ENCODE measurements at regions not wholly inside any gene's neighbourhood (a gene's known extent, or its start where the extent isn't known, plus 50 kb on each side); places are given as distances from the start of the nearest gene placed in this dataset.

DNA sequence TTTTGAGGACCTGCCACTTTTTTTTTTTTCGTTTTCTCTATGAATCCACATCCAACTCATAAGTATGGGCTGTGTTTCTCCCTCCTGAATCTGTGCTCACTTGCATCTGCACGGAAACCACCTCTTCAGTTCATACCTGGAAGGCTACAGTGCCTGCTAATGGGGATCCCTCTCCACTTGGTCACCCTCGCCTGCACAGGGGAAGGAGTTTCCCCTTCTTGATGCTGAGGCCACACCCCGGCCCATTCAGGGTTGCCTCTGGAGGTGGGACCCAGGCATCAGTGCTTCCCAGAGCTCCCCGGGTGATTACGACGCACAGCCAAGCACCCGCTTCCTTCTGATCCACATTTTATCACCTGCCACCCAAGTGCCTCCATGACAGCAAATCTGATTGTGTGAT is 85.9 kb upstream of the TBC1D3K start:
- TF ChIP-seq, protein P1, sequence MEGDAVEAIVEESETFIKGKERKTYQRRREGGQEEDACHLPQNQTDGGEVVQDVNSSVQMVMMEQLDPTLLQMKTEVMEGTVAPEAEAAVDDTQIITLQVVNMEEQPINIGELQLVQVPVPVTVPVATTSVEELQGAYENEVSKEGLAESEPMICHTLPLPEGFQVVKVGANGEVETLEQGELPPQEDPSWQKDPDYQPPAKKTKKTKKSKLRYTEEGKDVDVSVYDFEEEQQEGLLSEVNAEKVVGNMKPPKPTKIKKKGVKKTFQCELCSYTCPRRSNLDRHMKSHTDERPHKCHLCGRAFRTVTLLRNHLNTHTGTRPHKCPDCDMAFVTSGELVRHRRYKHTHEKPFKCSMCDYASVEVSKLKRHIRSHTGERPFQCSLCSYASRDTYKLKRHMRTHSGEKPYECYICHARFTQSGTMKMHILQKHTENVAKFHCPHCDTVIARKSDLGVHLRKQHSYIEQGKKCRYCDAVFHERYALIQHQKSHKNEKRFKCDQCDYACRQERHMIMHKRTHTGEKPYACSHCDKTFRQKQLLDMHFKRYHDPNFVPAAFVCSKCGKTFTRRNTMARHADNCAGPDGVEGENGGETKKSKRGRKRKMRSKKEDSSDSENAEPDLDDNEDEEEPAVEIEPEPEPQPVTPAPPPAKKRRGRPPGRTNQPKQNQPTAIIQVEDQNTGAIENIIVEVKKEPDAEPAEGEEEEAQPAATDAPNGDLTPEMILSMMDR (conservative IDR thresholded peaks at IDR 0.05; ENCODE audit: low read depth), result no peak
- POLR2A ChIA-PET (ENCODE audit: low non-redundant PET), result no interaction called here
- DNase-seq (ENCODE audit: low spot score), result no peak
- no peak overlapping the region for H3K27ac ChIP-seq
- CTCF ChIA-PET, result no interaction called here

DNA sequence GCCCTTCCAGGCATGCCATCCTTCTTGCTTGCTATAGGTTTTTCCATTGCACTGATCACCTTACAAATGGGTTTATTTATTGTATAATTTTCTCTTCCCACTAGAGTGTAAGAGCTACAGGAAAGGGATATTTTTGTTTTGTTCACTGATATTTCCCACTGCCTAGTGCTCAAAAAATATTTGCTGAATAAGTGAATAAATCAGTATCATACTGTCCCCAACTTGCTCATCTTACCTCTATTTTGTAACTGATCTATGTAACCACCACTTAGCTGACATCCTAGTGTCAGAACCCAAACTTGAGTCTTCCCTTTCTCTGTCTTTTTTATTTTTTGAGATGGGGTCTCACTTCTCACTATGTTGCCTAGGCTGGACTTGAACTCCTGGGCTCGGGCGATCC is 87.6 kb upstream of the TBC1D3K start:
- CTCF ChIA-PET, result interaction anchor here (0.6 kb wide), 2 partner anchors 117 to 533 kb away, joined by 3 read pairs; no protein-coding TSS in a partner anchor
- no peak overlapping the region for H3K27ac ChIP-seq
- no peak for DNase-seq (ENCODE audit: low spot score)
- POLR2A ChIA-PET (ENCODE audit: low non-redundant PET), result no interaction called here
- TF ChIP-seq, protein P1 (conservative IDR thresholded peaks at IDR 0.05; ENCODE audit: low read depth), result no peak

DNA sequence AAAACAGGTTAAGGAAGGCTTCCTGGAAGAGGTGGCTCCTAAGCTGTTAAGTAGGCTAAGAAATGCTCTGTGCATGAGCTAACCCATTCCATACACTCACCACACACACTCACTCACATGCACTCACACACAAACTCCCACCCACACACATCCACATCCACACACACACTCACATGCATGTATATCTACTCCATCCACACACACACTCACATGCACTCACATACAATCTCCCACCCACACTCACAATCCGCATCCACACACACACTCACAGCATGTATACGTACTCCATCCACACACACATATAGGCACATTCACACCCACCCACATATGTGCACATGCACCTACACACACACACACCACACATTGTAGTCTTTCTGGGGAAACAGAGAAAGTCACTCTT is 89.3 kb upstream of the HNF1B start:
- POLR2A ChIA-PET (ENCODE audit: low non-redundant PET), result no interaction called here
- H3K27ac ChIP-seq, result no peak overlapping the region
- CTCF ChIA-PET, result no interaction called here
- DNase-seq (ENCODE audit: low spot score), result no peak
- TF ChIP-seq, protein P1 (conservative IDR thresholded peaks at IDR 0.05; ENCODE audit: low read depth), result no peak

DNA sequence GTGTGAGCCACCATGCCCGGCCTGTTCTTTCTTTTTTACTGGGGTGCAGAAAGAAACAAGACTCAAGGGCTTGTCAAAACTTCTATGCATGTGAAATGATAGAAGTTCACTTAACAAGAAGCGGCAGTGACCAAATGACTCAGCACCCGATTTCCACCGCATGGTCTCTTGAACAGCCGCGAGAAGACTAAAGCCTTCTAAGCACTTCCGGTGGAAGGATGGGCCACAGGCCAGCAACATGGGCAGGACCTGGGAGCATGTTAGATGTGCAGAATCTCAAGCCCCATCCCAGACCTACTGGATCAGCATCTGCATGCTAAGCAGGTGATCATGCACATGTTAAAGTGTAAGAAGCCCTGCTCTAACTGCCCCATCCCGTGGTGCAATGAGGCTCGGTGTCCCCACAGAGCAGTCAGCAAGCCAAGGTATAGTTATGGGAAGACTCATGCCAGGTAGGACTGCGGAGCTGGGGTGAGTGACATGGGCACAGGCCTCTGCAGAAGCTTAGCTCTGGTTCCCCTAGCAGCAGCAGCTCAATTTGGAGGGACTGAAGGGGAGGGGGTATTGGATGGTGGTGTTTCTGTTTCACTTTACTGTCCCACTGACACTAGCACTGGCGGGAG is 88.5 kb upstream of the HNF1B start:
- CTCF ChIA-PET, result no interaction called here
- DNase-seq (ENCODE audit: low spot score), result no peak
- TF ChIP-seq, protein P1 (conservative IDR thresholded peaks at IDR 0.05; ENCODE audit: low read depth), result no peak
- POLR2A ChIA-PET (ENCODE audit: low non-redundant PET), result no interaction called here
- H3K27ac ChIP-seq, result no peak overlapping the region

DNA sequence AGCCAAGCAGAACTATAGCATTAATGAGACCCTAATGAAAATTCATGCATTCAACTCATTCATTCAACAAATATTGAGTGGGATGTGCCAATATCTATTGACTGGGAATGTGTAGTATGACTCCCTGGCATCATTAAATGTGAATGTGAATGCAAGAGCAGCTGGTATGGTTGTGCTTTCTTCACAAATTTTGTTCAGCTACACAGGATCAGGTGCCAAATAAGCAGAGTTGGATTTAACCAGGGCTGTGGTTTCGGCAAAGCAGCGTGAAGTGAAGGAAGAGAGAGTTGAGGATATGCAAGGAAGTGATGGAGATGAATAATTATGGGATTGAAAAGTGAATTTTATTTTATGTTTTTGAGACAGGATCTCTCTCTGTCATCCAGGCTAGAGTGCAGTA is 87.1 kb upstream of the HNF1B start:
- DNase-seq (ENCODE audit: low spot score), result no peak
- CTCF ChIA-PET, result interaction anchor here (0.7 kb wide), 1 partner anchor 833 kb away, joined by 3 read pairs; no protein-coding TSS in a partner anchor
- POLR2A ChIA-PET (ENCODE audit: low non-redundant PET), result no interaction called here
- H3K27ac ChIP-seq, result no peak overlapping the region
- TF ChIP-seq, protein P1 (conservative IDR thresholded peaks at IDR 0.05; ENCODE audit: low read depth), result no peak

DNA sequence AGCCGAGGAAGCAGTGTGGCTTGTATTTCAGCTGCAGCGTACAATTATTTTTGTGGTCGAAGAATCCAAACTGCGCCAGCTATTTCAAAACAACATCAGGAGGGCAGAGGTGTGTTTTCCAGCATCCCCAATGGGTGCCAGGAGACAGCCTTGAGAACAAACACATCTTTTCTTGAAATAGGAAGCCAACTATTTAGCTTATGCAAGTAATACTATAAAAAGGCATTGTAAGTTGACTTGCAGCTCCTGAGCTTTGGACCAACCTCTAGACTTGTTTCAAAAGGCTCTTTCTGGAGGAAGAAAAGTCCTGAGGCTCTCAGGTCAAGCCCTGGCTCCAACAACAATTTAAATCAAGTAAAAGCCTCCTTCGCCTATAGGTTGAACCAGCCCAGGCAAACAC is 86.6 kb upstream of the HNF1B start:
- DNase-seq (ENCODE audit: low spot score), result no peak
- CTCF ChIA-PET, result interaction anchor here (0.7 kb wide), 1 partner anchor 833 kb away, joined by 3 read pairs; no protein-coding TSS in a partner anchor
- TF ChIP-seq, protein P1 (conservative IDR thresholded peaks at IDR 0.05; ENCODE audit: low read depth), result no peak
- no peak overlapping the region for H3K27ac ChIP-seq
- POLR2A ChIA-PET (ENCODE audit: low non-redundant PET), result no interaction called here

Measured in RWPE1 (cell line).